ENCODE measurements at regions not wholly inside any gene's neighbourhood (a gene's known extent, or its start where the extent isn't known, plus 50 kb on each side); places are given as distances from the start of the nearest gene placed in this dataset.

DNA sequence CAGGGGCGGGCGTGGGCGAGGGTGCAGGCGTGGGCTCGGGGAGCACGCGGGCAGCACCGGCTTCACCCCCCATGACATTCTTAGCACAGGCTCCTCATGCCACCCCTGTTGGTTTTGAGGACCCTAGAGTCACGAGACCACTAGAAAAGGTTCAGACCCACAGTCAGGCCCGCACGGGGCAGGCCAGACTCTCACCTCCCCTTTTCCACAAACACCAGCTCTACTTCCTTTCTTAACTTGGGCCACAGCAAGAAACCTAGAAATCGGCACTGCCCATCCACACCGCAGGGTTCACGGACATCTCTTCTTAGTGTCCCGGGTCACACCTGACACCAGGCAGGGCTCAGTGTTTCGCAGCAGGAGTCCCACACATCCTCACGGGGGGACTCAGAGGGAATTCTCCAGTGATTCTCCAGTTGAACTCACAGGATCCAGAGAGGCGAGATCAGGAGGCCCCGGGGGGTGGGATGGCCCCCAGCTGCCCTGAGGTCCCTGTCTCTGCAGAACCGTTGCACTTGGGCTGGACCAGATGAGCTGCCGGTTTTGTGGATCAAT, 52.0 kb downstream of the JAKMIP3 start:
- ChIA-PET CTCF (no interaction called here), RAD21 (ENCODE audit: low non-redundant PET in 1 of 2, low total read pairs in 2 of 2, uncharacterized antibody in 2 of 2, unreplicated experiment in 2 of 2) (no interaction called here), POLR2A (no interaction called here)
- TF ChIP-seq TCF7L2 (IDR thresholded peaks at IDR 0.05; ENCODE audit: borderline replicate concordance, extremely low read depth, insufficient read depth, insufficient read length) (no peak), CEBPB (IDR thresholded peaks at IDR 0.05; ENCODE audit: low read depth) (no peak), ZNF274 (IDR thresholded peaks at IDR 0.05; ENCODE audit: low read depth, low read length) (no peak), RAD21 (IDR thresholded peaks at IDR 0.05; ENCODE audit: low read depth) (no peak), SIN3A (IDR thresholded peaks at IDR 0.05; ENCODE audit: low read depth) (no peak), ZFX (IDR thresholded peaks at IDR 0.05) (no peak)
- TF ChIP-seq, protein P1, sequence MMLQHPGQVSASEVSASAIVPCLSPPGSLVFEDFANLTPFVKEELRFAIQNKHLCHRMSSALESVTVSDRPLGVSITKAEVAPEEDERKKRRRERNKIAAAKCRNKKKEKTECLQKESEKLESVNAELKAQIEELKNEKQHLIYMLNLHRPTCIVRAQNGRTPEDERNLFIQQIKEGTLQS (IDR thresholded peaks at IDR 0.05), result no peak
- TF ChIP-seq, protein P2, sequence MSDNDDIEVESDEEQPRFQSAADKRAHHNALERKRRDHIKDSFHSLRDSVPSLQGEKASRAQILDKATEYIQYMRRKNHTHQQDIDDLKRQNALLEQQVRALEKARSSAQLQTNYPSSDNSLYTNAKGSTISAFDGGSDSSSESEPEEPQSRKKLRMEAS (IDR thresholded peaks at IDR 0.05), result no peak
- H3K9ac ChIP-seq (ENCODE audit: low read length), result no peak overlapping the region
- no peaks in the 10 kb centered on the region for H3K36me3 ChIP-seq (ENCODE audit: control insufficient read depth in 1 of 2, insufficient read depth in 2 of 2, low read length in 2 of 2)
- no peaks in the 10 kb centered on the region for H4K20me1 ChIP-seq (ENCODE audit: insufficient read depth)
- H3K4me3 ChIP-seq (replicated peaks in 1 of 2; ENCODE audit: low read depth in 1 of 2, low read length in 2 of 2), result no peak overlapping the region
- DNase-seq (ENCODE audit: low read depth, low spot score) (no peak), ATAC-seq (no peak)
- H3K4me2 ChIP-seq (ENCODE audit: low read length), result no peak overlapping the region
- H3K9me3 ChIP-seq (ENCODE audit: control insufficient read depth in 1 of 2, insufficient read depth in 1 of 2, low read depth in 1 of 2, low read length in 2 of 2), result no peaks in the 10 kb centered on the region
- BruUV-seq (replicated peaks), result no TSS peak
- H3K4me1 ChIP-seq (ENCODE audit: control insufficient read depth in 1 of 2, insufficient read depth in 2 of 2, low read length in 2 of 2), result no peaks in the 10 kb centered on the region
- H3K79me2 ChIP-seq (ENCODE audit: insufficient read depth, low read length), result no peaks in the 10 kb centered on the region
- no peak overlapping the region for H2AFZ ChIP-seq (ENCODE audit: low read depth, low read length, poor library complexity, severe bottlenecking)
- no peak overlapping the region for H3K27ac ChIP-seq (ENCODE audit: low read depth, low read length)
- H3K27me3 ChIP-seq (ENCODE audit: insufficient read depth, low read length), result no peaks in the 10 kb centered on the region
- intact Hi-C loops (cut with micrococcal nuclease), result no loop called here
- H3K9me2 ChIP-seq (ENCODE audit: insufficient read depth), result no peaks in the 10 kb centered on the region

DNA sequence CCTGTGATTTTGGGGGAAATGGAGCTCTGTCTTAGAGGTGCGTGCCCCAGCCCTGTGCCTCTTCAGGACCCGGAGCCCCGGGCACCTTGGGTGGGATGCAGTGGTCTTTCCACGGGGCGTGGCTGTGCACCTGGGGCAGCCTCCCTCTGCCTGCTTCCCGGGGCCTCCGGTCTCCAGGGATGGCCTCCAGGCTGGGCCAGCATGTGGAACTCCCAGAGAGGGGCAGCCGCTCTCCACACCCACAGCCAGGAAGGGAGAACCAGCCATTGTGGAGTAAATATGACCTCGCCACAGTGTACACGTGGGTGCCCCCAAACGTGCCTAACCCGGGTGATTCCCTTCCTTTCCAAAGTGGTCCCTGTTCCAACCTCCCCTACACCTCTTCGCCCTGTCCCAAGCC, 52.6 kb downstream of the JAKMIP3 start:
- RAD21 ChIA-PET (ENCODE audit: low non-redundant PET in 1 of 2, low total read pairs in 2 of 2, uncharacterized antibody in 2 of 2, unreplicated experiment in 2 of 2), result no interaction called here
- intact Hi-C loops (cut with micrococcal nuclease), result no loop called here

More for the DNA sequence above, 52.6 kb downstream of the JAKMIP3 start:
- ChIA-PET CTCF (no interaction called here), POLR2A (no interaction called here)
- H3K9me2 ChIP-seq (ENCODE audit: insufficient read depth), result no peaks in the 10 kb centered on the region
- no peak overlapping the region for H3K4me3 ChIP-seq (replicated peaks in 1 of 2; ENCODE audit: low read depth in 1 of 2, low read length in 2 of 2)
- H3K79me2 ChIP-seq (ENCODE audit: insufficient read depth, low read length), result no peaks in the 10 kb centered on the region
- no TSS peak for BruUV-seq (replicated peaks)
- no peaks in the 10 kb centered on the region for H4K20me1 ChIP-seq (ENCODE audit: insufficient read depth)
- TF ChIP-seq RAD21 (IDR thresholded peaks at IDR 0.05; ENCODE audit: low read depth), result no peak
- no peak for TF ChIP-seq JUND (IDR thresholded peaks at IDR 0.05)
- TF ChIP-seq ELF1 (IDR thresholded peaks at IDR 0.05; ENCODE audit: borderline replicate concordance, low read depth), result no peak
- no peak for TF ChIP-seq YY1 (IDR thresholded peaks at IDR 0.05; ENCODE audit: extremely low read depth, insufficient replicate concordance, low read depth, low read length)
- TF ChIP-seq SP1 (IDR thresholded peaks at IDR 0.05; ENCODE audit: low read depth), result no peak
- TF ChIP-seq POLR2AphosphoS5 (IDR thresholded peaks at IDR 0.05; ENCODE audit: low read depth, low read length), result no peak
- TF ChIP-seq EZH2phosphoT487 (IDR thresholded peaks at IDR 0.05; ENCODE audit: borderline replicate concordance), result no peak
- TF ChIP-seq SIN3A (IDR thresholded peaks at IDR 0.05; ENCODE audit: low read depth), result no peak
- TF ChIP-seq SRF (IDR thresholded peaks at IDR 0.05; ENCODE audit: low read depth), result no peak
- no peak for TF ChIP-seq CEBPB (IDR thresholded peaks at IDR 0.05; ENCODE audit: low read depth)
- TF ChIP-seq ZFX (IDR thresholded peaks at IDR 0.05), result no peak
- TF ChIP-seq, protein P3, sequence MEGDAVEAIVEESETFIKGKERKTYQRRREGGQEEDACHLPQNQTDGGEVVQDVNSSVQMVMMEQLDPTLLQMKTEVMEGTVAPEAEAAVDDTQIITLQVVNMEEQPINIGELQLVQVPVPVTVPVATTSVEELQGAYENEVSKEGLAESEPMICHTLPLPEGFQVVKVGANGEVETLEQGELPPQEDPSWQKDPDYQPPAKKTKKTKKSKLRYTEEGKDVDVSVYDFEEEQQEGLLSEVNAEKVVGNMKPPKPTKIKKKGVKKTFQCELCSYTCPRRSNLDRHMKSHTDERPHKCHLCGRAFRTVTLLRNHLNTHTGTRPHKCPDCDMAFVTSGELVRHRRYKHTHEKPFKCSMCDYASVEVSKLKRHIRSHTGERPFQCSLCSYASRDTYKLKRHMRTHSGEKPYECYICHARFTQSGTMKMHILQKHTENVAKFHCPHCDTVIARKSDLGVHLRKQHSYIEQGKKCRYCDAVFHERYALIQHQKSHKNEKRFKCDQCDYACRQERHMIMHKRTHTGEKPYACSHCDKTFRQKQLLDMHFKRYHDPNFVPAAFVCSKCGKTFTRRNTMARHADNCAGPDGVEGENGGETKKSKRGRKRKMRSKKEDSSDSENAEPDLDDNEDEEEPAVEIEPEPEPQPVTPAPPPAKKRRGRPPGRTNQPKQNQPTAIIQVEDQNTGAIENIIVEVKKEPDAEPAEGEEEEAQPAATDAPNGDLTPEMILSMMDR (IDR thresholded peaks at IDR 0.05 in 2 of 3, conservative IDR thresholded peaks at IDR 0.05 in 1 of 3; ENCODE audit: borderline replicate concordance in 1 of 3, insufficient read depth in 1 of 3, low read depth in 2 of 3, low read length in 2 of 3), result no peak
- TF ChIP-seq CBX3 (IDR thresholded peaks at IDR 0.05; ENCODE audit: low read depth), result no peak
- no peak for TF ChIP-seq POLR2A (IDR thresholded peaks at IDR 0.05; ENCODE audit: borderline replicate concordance, extremely low read depth, insufficient read depth, insufficient read length)
- H3K9me3 ChIP-seq (ENCODE audit: control insufficient read depth in 1 of 2, insufficient read depth in 1 of 2, low read depth in 1 of 2, low read length in 2 of 2), result no peaks in the 10 kb centered on the region
- no peaks in the 10 kb centered on the region for H3K4me1 ChIP-seq (ENCODE audit: control insufficient read depth in 1 of 2, insufficient read depth in 2 of 2, low read length in 2 of 2)
- ATAC-seq, result no peak
- H3K36me3 ChIP-seq (ENCODE audit: control insufficient read depth in 1 of 2, insufficient read depth in 2 of 2, low read length in 2 of 2), result no peaks in the 10 kb centered on the region
- H2AFZ ChIP-seq (ENCODE audit: low read depth, low read length, poor library complexity, severe bottlenecking), result no peak overlapping the region
- H3K4me2 ChIP-seq (ENCODE audit: low read length), result no peak overlapping the region
- no peak for DNase-seq (ENCODE audit: low read depth, low spot score)
- H3K27ac ChIP-seq (ENCODE audit: low read depth, low read length), result no peak overlapping the region
- no peak overlapping the region for H3K9ac ChIP-seq (ENCODE audit: low read length)
- no peaks in the 10 kb centered on the region for H3K27me3 ChIP-seq (ENCODE audit: insufficient read depth, low read length)

Data from HCT116 (cell line).